Nephron (organoid): ENCODE measurements at regions not wholly inside any gene's neighbourhood (a gene's known extent, or its start where the extent isn't known, plus 50 kb on each side); places are given as distances from the start of the nearest gene placed in this dataset.

Experiments
- H3K27ac Mint-ChIP-seq, 3 experiments: 2 replicates each; pipeline ENCODE4 v1.8.0; 2020; ENCODE audit warnings: mixed read lengths in 3 of 3, mild to moderate bottlenecking in 2 of 3, moderate library complexity in 1 of 3
- H3K27me3 Mint-ChIP-seq: 2 replicates; pipeline ENCODE4 v1.8.0; 2021; ENCODE audit warnings: low read depth, mild to moderate bottlenecking, moderate library complexity, mixed read lengths
- H3K36me3 Mint-ChIP-seq: 2 replicates; pipeline ENCODE4 v1.8.0; 2020; ENCODE audit warnings: low read depth, mixed read lengths
- H3K4me1 Mint-ChIP-seq: 2 replicates; pipeline ENCODE4 v1.8.0; 2020; ENCODE audit warnings: mixed read lengths
- H3K4me3 Mint-ChIP-seq, 3 experiments: 2 replicates each; pipeline ENCODE4 v1.8.0; 2020; ENCODE audit warnings: mild to moderate bottlenecking in 3 of 3, mixed read lengths in 3 of 3, moderate library complexity in 2 of 3
- H3K9me3 Mint-ChIP-seq: 2 replicates; pipeline ENCODE4 v1.8.0; 2020; ENCODE audit warnings: mixed read lengths
- TF ChIP-seq, protein P1 (sequence below), 3 experiments: fragments of 200-600 bp; sonication (generic); IDR thresholded peaks; one replicate each; pipeline ENCODE4 v1.5.0; 2021; ENCODE audit warnings: antibody characterized with exemption in 3 of 3; ENCODE audit not compliant: unreplicated experiment in 3 of 3

DNA sequence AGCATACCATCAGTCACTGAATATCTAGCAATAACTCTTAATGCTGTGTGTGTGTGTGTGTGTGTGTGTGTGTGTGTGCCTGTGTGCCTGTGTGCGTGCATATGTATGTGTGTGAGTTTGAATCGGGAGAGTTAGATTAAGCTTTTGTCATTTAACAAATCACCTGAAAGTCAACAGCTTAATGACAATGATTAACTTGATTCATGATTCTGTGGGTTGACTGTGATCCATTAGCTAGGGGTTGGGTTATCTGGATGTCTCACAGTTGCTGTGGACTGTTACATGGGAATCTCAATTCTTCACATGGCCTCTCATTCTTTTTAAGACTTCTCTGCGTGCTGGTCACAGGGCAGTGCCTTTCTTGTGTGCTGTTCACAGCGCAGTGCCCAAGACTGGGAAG, 639.0 kb upstream of the SORCS1 start:
- Mint-ChIP-seq H3K27me3 (no peaks in the 10 kb centered on the region), H3K27ac (peak overlapping the region; percentile 48 to 71 (median 70)), H3K9me3 (no peaks in the 10 kb centered on the region), H3K4me3 (no peak overlapping the region), H3K4me1 (peaks cover 9% of the 10 kb centered on the region), H3K36me3 (no peaks in the 10 kb centered on the region)
- TF ChIP-seq, protein P1, sequence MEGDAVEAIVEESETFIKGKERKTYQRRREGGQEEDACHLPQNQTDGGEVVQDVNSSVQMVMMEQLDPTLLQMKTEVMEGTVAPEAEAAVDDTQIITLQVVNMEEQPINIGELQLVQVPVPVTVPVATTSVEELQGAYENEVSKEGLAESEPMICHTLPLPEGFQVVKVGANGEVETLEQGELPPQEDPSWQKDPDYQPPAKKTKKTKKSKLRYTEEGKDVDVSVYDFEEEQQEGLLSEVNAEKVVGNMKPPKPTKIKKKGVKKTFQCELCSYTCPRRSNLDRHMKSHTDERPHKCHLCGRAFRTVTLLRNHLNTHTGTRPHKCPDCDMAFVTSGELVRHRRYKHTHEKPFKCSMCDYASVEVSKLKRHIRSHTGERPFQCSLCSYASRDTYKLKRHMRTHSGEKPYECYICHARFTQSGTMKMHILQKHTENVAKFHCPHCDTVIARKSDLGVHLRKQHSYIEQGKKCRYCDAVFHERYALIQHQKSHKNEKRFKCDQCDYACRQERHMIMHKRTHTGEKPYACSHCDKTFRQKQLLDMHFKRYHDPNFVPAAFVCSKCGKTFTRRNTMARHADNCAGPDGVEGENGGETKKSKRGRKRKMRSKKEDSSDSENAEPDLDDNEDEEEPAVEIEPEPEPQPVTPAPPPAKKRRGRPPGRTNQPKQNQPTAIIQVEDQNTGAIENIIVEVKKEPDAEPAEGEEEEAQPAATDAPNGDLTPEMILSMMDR (IDR thresholded peaks at IDR 0.05; ENCODE audit: unreplicated experiment in 3 of 3): no peak

DNA sequence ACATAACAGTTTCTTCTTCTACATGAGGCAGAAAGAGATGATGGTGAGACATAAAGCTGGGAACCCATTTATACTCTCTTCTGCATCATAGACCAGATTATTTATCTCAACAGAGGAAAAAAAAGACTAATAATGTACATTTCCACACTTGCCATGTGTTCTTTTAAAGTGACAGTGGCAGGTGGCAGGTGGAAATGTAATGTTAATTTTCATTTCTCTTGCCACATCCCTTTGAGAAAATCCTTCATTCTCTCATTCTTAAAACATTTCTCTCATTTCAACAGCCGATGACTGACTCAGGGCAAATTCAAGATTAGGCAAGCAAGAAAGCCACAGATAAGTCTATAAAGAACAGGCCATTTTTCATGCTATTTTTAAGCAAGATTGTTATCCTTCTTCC, 635.6 kb upstream of the SORCS1 start:
- TF ChIP-seq, protein P1 (IDR thresholded peaks at IDR 0.05; ENCODE audit: unreplicated experiment in 3 of 3): no peak
- peaks cover 5% of the 10 kb centered on the region for H3K4me1 Mint-ChIP-seq
- peak overlapping the region in 1 of 3 experiments; percentile 19 for H3K27ac Mint-ChIP-seq
- H3K9me3 Mint-ChIP-seq: no peaks in the 10 kb centered on the region
- no peaks in the 10 kb centered on the region for H3K36me3 Mint-ChIP-seq
- H3K27me3 Mint-ChIP-seq: no peaks in the 10 kb centered on the region
- no peak overlapping the region for H3K4me3 Mint-ChIP-seq

DNA sequence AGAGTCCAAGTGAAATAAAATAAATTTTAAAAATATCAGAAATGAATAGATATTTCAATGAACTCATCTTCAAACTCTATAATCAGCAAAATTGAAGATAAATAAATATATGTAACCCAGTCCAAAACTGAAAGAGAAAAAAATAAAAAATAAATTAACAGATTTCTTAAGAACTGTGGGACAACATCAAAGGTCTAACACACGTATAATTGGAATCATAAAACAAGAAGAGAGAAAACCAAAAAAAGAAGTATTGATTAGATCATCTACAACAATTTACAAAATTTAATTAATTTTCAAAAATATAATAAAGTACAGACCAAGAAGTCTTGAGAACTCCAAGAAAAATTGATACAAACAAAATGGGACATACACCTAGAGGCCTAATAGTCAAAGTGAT, 625.8 kb upstream of the SORCS1 start:
- TF ChIP-seq, protein P1 (IDR thresholded peaks at IDR 0.05; ENCODE audit: unreplicated experiment in 3 of 3): no peak
- Mint-ChIP-seq H3K27me3 (no peaks in the 10 kb centered on the region), H3K36me3 (no peaks in the 10 kb centered on the region), H3K4me3 (no peak overlapping the region), H3K9me3 (peaks cover 14% of the 10 kb centered on the region), H3K27ac (no peak overlapping the region), H3K4me1 (no peaks in the 10 kb centered on the region)

DNA sequence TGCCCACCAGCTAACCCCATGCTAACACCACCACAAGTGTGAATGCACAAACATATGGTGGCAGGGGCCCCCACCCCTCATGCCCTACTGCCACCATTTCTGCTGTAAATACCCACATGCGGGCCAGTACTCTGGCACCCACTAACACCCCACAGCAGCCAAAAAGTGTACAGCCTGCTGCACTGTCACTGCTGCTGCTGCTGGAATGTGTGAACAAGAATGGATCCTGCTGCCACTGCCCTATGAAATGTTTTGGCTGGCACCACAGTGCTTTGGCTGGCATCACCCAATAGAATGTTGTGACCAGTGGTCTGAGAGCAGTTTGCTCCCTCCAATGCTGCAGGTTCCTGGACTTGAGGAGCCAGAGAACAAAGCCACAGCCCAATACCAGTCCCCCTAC, 606.6 kb upstream of the SORCS1 start:
- TF ChIP-seq, protein P1 (IDR thresholded peaks at IDR 0.05; ENCODE audit: unreplicated experiment in 3 of 3): no peak
- H3K4me1 Mint-ChIP-seq: no peaks in the 10 kb centered on the region
- no peaks in the 10 kb centered on the region for H3K27me3 Mint-ChIP-seq
- peaks cover 18% of the 10 kb centered on the region for H3K9me3 Mint-ChIP-seq
- H3K36me3 Mint-ChIP-seq: no peaks in the 10 kb centered on the region
- no peak overlapping the region for H3K4me3 Mint-ChIP-seq
- H3K27ac Mint-ChIP-seq: no peak overlapping the region

DNA sequence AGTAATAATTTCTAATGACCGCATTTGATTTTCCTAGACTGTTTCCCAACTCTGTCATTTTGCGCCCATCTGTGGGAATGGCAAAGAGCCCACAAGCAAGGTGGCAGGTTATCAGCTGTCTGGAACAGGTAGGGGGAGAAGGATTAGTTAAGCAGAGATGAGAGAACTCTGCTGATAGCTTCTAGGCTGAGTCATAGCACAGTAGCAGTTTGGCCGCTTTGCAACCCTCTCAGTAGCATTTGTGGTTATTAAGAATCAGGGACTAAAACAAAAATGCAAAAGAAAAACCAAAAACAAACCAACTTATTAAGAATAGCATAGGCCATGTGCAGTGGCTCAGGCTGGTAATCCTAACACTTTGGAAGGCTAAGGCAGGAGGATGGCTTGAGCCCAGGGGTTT, 602.7 kb upstream of the SORCS1 start:
- TF ChIP-seq, protein P1 (IDR thresholded peaks at IDR 0.05; ENCODE audit: unreplicated experiment in 3 of 3): no peak
- Mint-ChIP-seq H3K4me3 (no peak overlapping the region), H3K4me1 (no peaks in the 10 kb centered on the region), H3K9me3 (peaks cover 10% of the 10 kb centered on the region), H3K27ac (no peak overlapping the region), H3K36me3 (no peaks in the 10 kb centered on the region), H3K27me3 (no peaks in the 10 kb centered on the region)

DNA sequence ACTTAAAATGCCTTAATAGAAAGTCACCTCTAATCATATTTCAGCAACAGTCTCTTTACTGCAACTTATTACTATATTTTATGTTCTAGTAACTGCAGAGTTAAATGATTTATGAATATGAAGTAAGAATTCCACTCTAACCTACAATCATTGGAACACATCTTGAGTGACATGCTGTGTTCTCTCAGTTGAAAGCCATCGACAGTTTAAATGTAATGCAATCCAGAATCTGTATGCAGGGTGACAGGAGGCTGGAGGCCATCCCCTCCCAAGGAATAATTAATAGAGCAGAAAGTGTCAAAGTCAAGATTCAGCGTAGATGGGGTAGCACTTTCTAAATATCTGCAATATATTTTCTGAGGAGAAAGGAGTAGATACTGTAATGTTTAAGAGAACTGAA, 590.3 kb upstream of the SORCS1 start:
- Mint-ChIP-seq H3K9me3 (peaks cover 2% of the 10 kb centered on the region), H3K27ac (no peak overlapping the region), H3K36me3 (no peaks in the 10 kb centered on the region), H3K4me3 (no peak overlapping the region), H3K4me1 (no peaks in the 10 kb centered on the region), H3K27me3 (no peaks in the 10 kb centered on the region)
- TF ChIP-seq, protein P1 (IDR thresholded peaks at IDR 0.05; ENCODE audit: unreplicated experiment in 3 of 3): no peak
